NB4 (cell line): ENCODE measurements at regions not wholly inside any gene's neighbourhood (a gene's known extent, or its start where the extent isn't known, plus 50 kb on each side); places are given as distances from the start of the nearest gene placed in this dataset.

Source experiments
- DNase-seq: peaks from one replicate; pipeline ENCODE4 v3.0.0; 2010; ENCODE audit warnings: low read depth
- H3K4me3 ChIP-seq: one replicate; pipeline ENCODE4 v1.5.1; 2011; ENCODE audit warnings: mild to moderate bottlenecking, low read depth, low read length, moderate library complexity
- MAX ChIP-seq: IDR thresholded peaks from 2 replicates; pipeline ENCODE4 v1.6.1; 2011; ENCODE audit warnings: low read depth, low read length
- MYC ChIP-seq: IDR thresholded peaks from 2 replicates; pipeline ENCODE4 v1.6.1; 2011; ENCODE audit warnings: low read depth, low read length
- POLR2A ChIP-seq: IDR thresholded peaks from 2 replicates; pipeline ENCODE4 v1.6.1; 2011; ENCODE audit warnings: mild to moderate bottlenecking; ENCODE audit not compliant: insufficient read length; ENCODE audit errors: extremely low read depth
- TF ChIP-seq, protein P1 (sequence below): IDR thresholded peaks from one replicate; pipeline ENCODE4 v1.5.1; 2012; ENCODE audit warnings: low read depth, low read length

DNA sequence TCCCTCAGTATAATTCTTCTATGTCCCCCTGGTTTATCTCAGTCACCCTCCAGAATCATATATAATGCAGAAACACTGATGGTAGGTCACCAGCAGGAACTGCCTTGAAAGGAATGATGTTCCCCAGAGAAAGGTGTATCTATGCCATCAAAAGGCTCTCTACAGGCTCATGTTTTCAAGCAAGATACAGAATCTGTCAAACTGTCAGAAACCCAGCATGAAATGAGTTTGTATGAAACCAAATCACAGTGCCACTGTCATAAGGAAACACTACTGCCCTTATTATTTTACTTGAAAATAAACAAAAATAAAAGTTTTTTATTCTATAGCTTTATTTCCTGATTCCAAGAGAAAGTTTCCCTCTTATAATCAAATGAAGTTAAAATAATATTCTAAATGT is 1064.5 kb upstream of the DDX18 start:
- TF ChIP-seq MAX, result no peak
- TF ChIP-seq, protein P1, sequence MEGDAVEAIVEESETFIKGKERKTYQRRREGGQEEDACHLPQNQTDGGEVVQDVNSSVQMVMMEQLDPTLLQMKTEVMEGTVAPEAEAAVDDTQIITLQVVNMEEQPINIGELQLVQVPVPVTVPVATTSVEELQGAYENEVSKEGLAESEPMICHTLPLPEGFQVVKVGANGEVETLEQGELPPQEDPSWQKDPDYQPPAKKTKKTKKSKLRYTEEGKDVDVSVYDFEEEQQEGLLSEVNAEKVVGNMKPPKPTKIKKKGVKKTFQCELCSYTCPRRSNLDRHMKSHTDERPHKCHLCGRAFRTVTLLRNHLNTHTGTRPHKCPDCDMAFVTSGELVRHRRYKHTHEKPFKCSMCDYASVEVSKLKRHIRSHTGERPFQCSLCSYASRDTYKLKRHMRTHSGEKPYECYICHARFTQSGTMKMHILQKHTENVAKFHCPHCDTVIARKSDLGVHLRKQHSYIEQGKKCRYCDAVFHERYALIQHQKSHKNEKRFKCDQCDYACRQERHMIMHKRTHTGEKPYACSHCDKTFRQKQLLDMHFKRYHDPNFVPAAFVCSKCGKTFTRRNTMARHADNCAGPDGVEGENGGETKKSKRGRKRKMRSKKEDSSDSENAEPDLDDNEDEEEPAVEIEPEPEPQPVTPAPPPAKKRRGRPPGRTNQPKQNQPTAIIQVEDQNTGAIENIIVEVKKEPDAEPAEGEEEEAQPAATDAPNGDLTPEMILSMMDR, result no peak
- TF ChIP-seq MYC, result no peak
- TF ChIP-seq POLR2A, result no peak
- DNase-seq, result no peak
- H3K4me3 ChIP-seq, result no peak overlapping the region

DNA sequence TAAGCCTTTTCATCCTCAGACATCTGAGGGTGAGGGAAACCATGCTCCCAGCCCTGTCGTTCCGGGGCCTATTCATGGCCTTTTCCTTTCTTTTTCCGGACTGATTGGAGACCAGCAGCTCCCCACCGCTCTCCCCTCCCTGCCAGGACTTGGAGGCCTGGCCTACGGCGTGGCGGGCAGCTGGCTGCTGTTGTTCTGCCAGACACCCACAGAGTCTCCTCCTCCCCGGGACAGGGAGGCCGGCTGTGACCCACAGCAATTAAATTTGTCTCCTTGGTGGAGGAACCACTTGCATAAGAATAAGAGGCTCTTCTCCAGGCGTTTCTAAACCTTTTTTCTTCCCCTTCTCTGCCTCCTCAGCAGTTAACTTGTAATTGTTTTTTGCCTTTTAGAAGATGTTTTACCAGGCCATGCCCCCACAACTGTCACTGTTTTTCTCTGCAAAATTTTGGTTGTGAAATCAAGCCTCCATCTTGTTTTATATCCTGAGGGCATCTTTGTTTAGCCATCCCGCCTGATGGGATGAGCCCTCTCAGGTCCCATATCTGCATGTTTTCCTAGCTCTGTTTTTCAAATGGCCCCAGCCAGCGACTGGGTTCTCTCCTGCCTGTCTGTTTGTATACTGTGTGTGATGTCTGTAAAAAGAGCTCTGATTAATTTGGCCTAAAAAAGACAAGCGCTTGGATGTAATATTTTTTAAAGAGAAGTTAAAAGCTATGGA is 1060.0 kb upstream of the DDX18 start:
- TF ChIP-seq MAX, result no peak
- no peak for TF ChIP-seq MYC
- TF ChIP-seq POLR2A, result no peak
- TF ChIP-seq, protein P1, result no peak
- DNase-seq, result no peak
- no peak overlapping the region for H3K4me3 ChIP-seq

- DNase-seq, result no peak
- TF ChIP-seq, protein P1, result no peak
- TF ChIP-seq POLR2A (no peak), MYC (no peak), MAX (no peak)
- no peak overlapping the region for H3K4me3 ChIP-seq
These were observed 1052.6 kb upstream of the DDX18 start for GRCh38 chr2:116761864-116762263.

DNA sequence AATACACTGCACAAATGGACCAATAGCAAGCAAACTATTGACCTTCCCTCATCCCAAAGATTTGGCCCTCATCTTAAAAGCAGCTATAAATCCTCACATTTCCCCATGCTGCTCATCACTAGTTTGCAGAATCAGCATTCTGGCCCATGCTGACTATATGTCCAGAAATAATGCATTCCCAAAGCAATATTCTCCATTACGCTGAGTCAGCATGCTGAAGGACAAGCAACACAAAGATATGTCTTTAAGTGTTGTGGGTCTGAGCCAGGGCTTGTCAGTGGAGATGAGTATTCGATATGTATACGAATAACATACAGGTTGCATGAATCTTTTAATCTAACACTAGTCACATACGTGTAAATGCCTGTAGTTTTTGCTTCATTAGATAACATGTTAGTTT is 1045.0 kb upstream of the DDX18 start:
- DNase-seq, result no peak
- H3K4me3 ChIP-seq, result no peak overlapping the region
- TF ChIP-seq MYC, result no peak

- H3K4me3 ChIP-seq, result no peak overlapping the region
- TF ChIP-seq MYC (no peak), MAX (no peak), POLR2A (no peak)
- TF ChIP-seq, protein P1, result no peak
- no peak for DNase-seq
These were observed 1037.9 kb upstream of the DDX18 start for GRCh38 chr2:116776556-116776955.

GRCh38 chr2:116787848-116788247 is 1026.6 kb upstream of the DDX18 start:
- no peak for TF ChIP-seq MYC
- TF ChIP-seq MAX, result no peak
- TF ChIP-seq, protein P1, result no peak
- no peak for TF ChIP-seq POLR2A
- H3K4me3 ChIP-seq, result no peak overlapping the region
- no peak for DNase-seq
